ENCODE measurements at regions not wholly inside any gene's neighbourhood (a gene's known extent, or its start where the extent isn't known, plus 50 kb on each side); places are given as distances from the start of the nearest gene placed in this dataset.

- no peaks in the 10 kb centered on the region for H3K36me3 ChIP-seq (ENCODE audit: low read length)
- no peak for TF ChIP-seq EZH2phosphoT487 (conservative IDR thresholded peaks at IDR 0.05; ENCODE audit: low read length)
- TF ChIP-seq, protein P1, sequence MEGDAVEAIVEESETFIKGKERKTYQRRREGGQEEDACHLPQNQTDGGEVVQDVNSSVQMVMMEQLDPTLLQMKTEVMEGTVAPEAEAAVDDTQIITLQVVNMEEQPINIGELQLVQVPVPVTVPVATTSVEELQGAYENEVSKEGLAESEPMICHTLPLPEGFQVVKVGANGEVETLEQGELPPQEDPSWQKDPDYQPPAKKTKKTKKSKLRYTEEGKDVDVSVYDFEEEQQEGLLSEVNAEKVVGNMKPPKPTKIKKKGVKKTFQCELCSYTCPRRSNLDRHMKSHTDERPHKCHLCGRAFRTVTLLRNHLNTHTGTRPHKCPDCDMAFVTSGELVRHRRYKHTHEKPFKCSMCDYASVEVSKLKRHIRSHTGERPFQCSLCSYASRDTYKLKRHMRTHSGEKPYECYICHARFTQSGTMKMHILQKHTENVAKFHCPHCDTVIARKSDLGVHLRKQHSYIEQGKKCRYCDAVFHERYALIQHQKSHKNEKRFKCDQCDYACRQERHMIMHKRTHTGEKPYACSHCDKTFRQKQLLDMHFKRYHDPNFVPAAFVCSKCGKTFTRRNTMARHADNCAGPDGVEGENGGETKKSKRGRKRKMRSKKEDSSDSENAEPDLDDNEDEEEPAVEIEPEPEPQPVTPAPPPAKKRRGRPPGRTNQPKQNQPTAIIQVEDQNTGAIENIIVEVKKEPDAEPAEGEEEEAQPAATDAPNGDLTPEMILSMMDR (IDR thresholded peaks at IDR 0.05; ENCODE audit: insufficient read depth, low read length, poor library complexity, severe bottlenecking): no peak
- H3K27ac ChIP-seq (ENCODE audit: low read depth, low read length): no peak overlapping the region
- H4K20me1 ChIP-seq (ENCODE audit: low read depth, low read length): no peaks in the 10 kb centered on the region
- no peak overlapping the region for H3K9ac ChIP-seq (ENCODE audit: low read length)
- no peaks in the 10 kb centered on the region for H3K9me3 ChIP-seq (ENCODE audit: insufficient read depth, low read length)
- no peaks in the 10 kb centered on the region for H3F3A ChIP-seq (ENCODE audit: insufficient read depth)
- no peaks in the 10 kb centered on the region for H3K9me2 ChIP-seq (replicated peaks; ENCODE audit: insufficient read depth, low read length)
- no peak overlapping the region for H3K4me2 ChIP-seq (ENCODE audit: low read depth, low read length, poor library complexity, severe bottlenecking)
- H2AFZ ChIP-seq (ENCODE audit: low read depth, low read length, severe bottlenecking): no peak overlapping the region
- H3K79me2 ChIP-seq (ENCODE audit: insufficient read depth, low read length): no peaks in the 10 kb centered on the region
- H3K4me3 ChIP-seq (ENCODE audit: insufficient read depth, low read length, poor library complexity, severe bottlenecking): no peak overlapping the region
- no peaks in the 10 kb centered on the region for H3K27me3 ChIP-seq (ENCODE audit: low read length)
These were observed 82.8 kb upstream of the CCBE1 start for GRCh38 chr18:59779979-59780378.

DNA sequence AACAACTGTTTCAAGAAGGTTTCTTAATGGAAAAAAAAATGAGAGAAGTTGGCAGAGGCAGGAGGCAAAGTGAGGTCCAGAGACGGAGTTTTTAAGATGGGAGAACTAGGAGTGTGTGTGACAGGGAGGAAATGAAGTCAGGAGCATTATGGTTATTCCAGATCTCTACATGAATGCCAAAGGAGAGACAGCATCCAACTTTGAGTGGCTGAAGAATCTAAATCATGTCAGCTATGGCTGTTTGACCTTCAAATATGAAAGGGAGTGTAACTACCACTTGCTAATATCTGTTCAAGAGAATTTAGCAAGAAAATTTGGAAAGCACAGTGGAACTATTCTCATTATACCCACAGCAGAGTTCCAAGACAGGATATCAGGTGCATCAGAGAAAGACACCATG lies 81.2 kb upstream of the CCBE1 start:
- Histone ChIP-seq H3K27ac (ENCODE audit: low read depth, low read length) (no peak overlapping the region), H3K4me2 (ENCODE audit: low read depth, low read length, poor library complexity, severe bottlenecking) (no peak overlapping the region), H3K79me2 (ENCODE audit: insufficient read depth, low read length) (no peaks in the 10 kb centered on the region), H3F3A (ENCODE audit: insufficient read depth) (no peaks in the 10 kb centered on the region), H3K4me3 (ENCODE audit: insufficient read depth, low read length, poor library complexity, severe bottlenecking) (no peak overlapping the region), H3K27me3 (ENCODE audit: low read length) (no peaks in the 10 kb centered on the region), H3K9me2 (replicated peaks; ENCODE audit: insufficient read depth, low read length) (no peaks in the 10 kb centered on the region), H3K9ac (ENCODE audit: low read length) (no peak overlapping the region), H3K9me3 (ENCODE audit: insufficient read depth, low read length) (no peaks in the 10 kb centered on the region), H2AFZ (ENCODE audit: low read depth, low read length, severe bottlenecking) (no peak overlapping the region), H4K20me1 (ENCODE audit: low read depth, low read length) (no peaks in the 10 kb centered on the region), H3K36me3 (ENCODE audit: low read length) (no peaks in the 10 kb centered on the region)
- TF ChIP-seq, protein P1 (IDR thresholded peaks at IDR 0.05; ENCODE audit: insufficient read depth, low read length, poor library complexity, severe bottlenecking): no peak
- TF ChIP-seq EZH2phosphoT487 (conservative IDR thresholded peaks at IDR 0.05; ENCODE audit: low read length): no peak

GRCh38 chr18:59777636-59778035 lies 80.4 kb upstream of the CCBE1 start:
- no peak overlapping the region for H3K4me3 ChIP-seq (ENCODE audit: insufficient read depth, low read length, poor library complexity, severe bottlenecking)
- H3K4me2 ChIP-seq (ENCODE audit: low read depth, low read length, poor library complexity, severe bottlenecking): no peak overlapping the region
- no peaks in the 10 kb centered on the region for H3K9me2 ChIP-seq (replicated peaks; ENCODE audit: insufficient read depth, low read length)
- H3K27ac ChIP-seq (ENCODE audit: low read depth, low read length): no peak overlapping the region
- no peaks in the 10 kb centered on the region for H3K36me3 ChIP-seq (ENCODE audit: low read length)
- no peak overlapping the region for H3K9ac ChIP-seq (ENCODE audit: low read length)
- H3K9me3 ChIP-seq (ENCODE audit: insufficient read depth, low read length): no peaks in the 10 kb centered on the region
- H3F3A ChIP-seq (ENCODE audit: insufficient read depth): no peaks in the 10 kb centered on the region
- no peak overlapping the region for H2AFZ ChIP-seq (ENCODE audit: low read depth, low read length, severe bottlenecking)
- H3K79me2 ChIP-seq (ENCODE audit: insufficient read depth, low read length): no peaks in the 10 kb centered on the region
- no peaks in the 10 kb centered on the region for H4K20me1 ChIP-seq (ENCODE audit: low read depth, low read length)
- TF ChIP-seq, protein P1 (IDR thresholded peaks at IDR 0.05; ENCODE audit: insufficient read depth, low read length, poor library complexity, severe bottlenecking): no peak
- H3K27me3 ChIP-seq (ENCODE audit: low read length): no peaks in the 10 kb centered on the region
